H9 (cell line): ENCODE measurements at regions not wholly inside any gene's neighbourhood (a gene's known extent, or its start where the extent isn't known, plus 50 kb on each side); places are given as distances from the start of the nearest gene placed in this dataset.

ENCODE experiments used
- DNase-seq: peaks from one replicate; pipeline ENCODE4 v3.0.0-alpha.2; 2017
- H2AFZ ChIP-seq: one replicate; pipeline ENCODE4 v1.6.1; 2013; ENCODE audit warnings: mild to moderate bottlenecking, low read length, control low read depth, moderate library complexity
- H2AK5ac ChIP-seq: 2 replicates; pipeline ENCODE4 v1.6.1; 2013; ENCODE audit warnings: low read length, control low read depth, mixed read lengths; ENCODE audit not compliant: insufficient read length
- H2BK120ac ChIP-seq: one replicate; pipeline ENCODE4 v1.6.1; 2013; ENCODE audit warnings: low read depth, mild to moderate bottlenecking, low read length, control low read depth, inconsistent platforms; ENCODE audit not compliant: poor library complexity, severe bottlenecking
- H2BK12ac ChIP-seq: 2 replicates; pipeline ENCODE4 v1.6.1; 2013; ENCODE audit warnings: low read length, control low read depth, mixed read lengths, low read depth; ENCODE audit not compliant: insufficient read length
- H2BK15ac ChIP-seq: 2 replicates; pipeline ENCODE4 v1.6.1; 2013; ENCODE audit warnings: low read depth, low read length, control low read depth
- H2BK20ac ChIP-seq: one replicate; pipeline ENCODE4 v1.6.1; 2013; ENCODE audit warnings: low read depth, mild to moderate bottlenecking, low read length, control low read depth, inconsistent platforms; ENCODE audit not compliant: poor library complexity, severe bottlenecking
- H2BK5ac ChIP-seq: 2 replicates; pipeline ENCODE4 v1.6.1; 2013; ENCODE audit warnings: low read length, control low read depth, mixed read lengths; ENCODE audit not compliant: insufficient read length
- H3K14ac ChIP-seq: 2 replicates; pipeline ENCODE4 v1.6.1; 2013; ENCODE audit warnings: low read length, control low read depth; ENCODE audit not compliant: insufficient read depth
- H3K18ac ChIP-seq: 2 replicates; pipeline ENCODE4 v1.6.1; 2013; ENCODE audit warnings: low read depth, mild to moderate bottlenecking, mixed read lengths, low read length, control low read depth; ENCODE audit not compliant: insufficient read length
- H3K23ac ChIP-seq: 2 replicates; pipeline ENCODE4 v1.6.1; 2013; ENCODE audit warnings: low read length, control low read depth, mixed read lengths, low read depth; ENCODE audit not compliant: insufficient read length
- H3K23me2 ChIP-seq: 2 replicates; pipeline ENCODE4 v1.6.1; 2013; ENCODE audit warnings: low read depth, mild to moderate bottlenecking, mixed read lengths, low read length, control low read depth; ENCODE audit not compliant: insufficient read length, poor library complexity, severe bottlenecking
- H3K27ac ChIP-seq: 2 replicates; pipeline ENCODE4 v1.5.1; 2013; ENCODE audit warnings: low read length, control low read depth, mixed read lengths, low read depth; ENCODE audit not compliant: insufficient read length
- H3K27me3 ChIP-seq: 2 replicates; pipeline ENCODE4 v1.6.1; 2013; ENCODE audit warnings: low read length, control low read depth, inconsistent platforms; ENCODE audit not compliant: insufficient read depth
- H3K4ac ChIP-seq: 2 replicates; pipeline ENCODE4 v1.6.1; 2013; ENCODE audit warnings: low read depth, mild to moderate bottlenecking, control low read depth, inconsistent platforms, low read length, moderate library complexity
- H3K4me1 ChIP-seq: 2 replicates; pipeline ENCODE4 v1.6.1; 2013; ENCODE audit warnings: low read length, control low read depth, inconsistent platforms; ENCODE audit not compliant: insufficient read depth
- H3K4me2 ChIP-seq: 2 replicates; pipeline ENCODE4 v1.6.1; 2013; ENCODE audit warnings: low read length, control low read depth, mixed read lengths; ENCODE audit not compliant: insufficient read length, insufficient read depth
- H3K56ac ChIP-seq: 2 replicates; pipeline ENCODE4 v1.6.1; 2013; ENCODE audit warnings: low read depth, mild to moderate bottlenecking, mixed read lengths, low read length, control low read depth; ENCODE audit not compliant: insufficient read length
- H3K79me1 ChIP-seq: 2 replicates; pipeline ENCODE4 v1.6.1; 2013; ENCODE audit warnings: low read depth, mild to moderate bottlenecking, moderate library complexity, low read length, control low read depth, inconsistent platforms; ENCODE audit not compliant: insufficient read depth, poor library complexity, severe bottlenecking
- H3K79me2 ChIP-seq: 2 replicates; pipeline ENCODE4 v1.6.1; 2013; ENCODE audit warnings: low read length, control low read depth, inconsistent platforms; ENCODE audit not compliant: insufficient read depth
- H3K9ac ChIP-seq: 2 replicates; pipeline ENCODE4 v1.6.1; 2013; ENCODE audit warnings: low read length, control low read depth, mixed read lengths; ENCODE audit not compliant: insufficient read length; ENCODE audit errors: extremely low read depth
- H3K9me3 ChIP-seq: one replicate; pipeline ENCODE4 v1.6.1; 2013; ENCODE audit warnings: low read depth, low read length, inconsistent platforms; ENCODE audit not compliant: control insufficient read depth
- H3T11ph ChIP-seq: one replicate; pipeline ENCODE4 v1.6.1; 2013; ENCODE audit warnings: mild to moderate bottlenecking, low read length, control low read depth, inconsistent platforms
- H4K20me1 ChIP-seq: one replicate; pipeline ENCODE4 v1.6.1; 2013; ENCODE audit not compliant: control insufficient read depth, insufficient read length, insufficient read depth
- H4K5ac ChIP-seq: 2 replicates; pipeline ENCODE4 v1.6.1; 2013; ENCODE audit warnings: low read depth, mild to moderate bottlenecking, mixed read lengths, low read length, control low read depth; ENCODE audit not compliant: insufficient read length
- H4K8ac ChIP-seq: replicated peaks from 2 replicates; pipeline ENCODE4 v1.6.1; 2013; ENCODE audit warnings: low read length, control low read depth, mixed read lengths, low read depth; ENCODE audit not compliant: insufficient read length
- H4K91ac ChIP-seq: 2 replicates; pipeline ENCODE4 v1.6.1; 2013; ENCODE audit warnings: low read depth, mild to moderate bottlenecking, moderate library complexity, mixed read lengths, low read length, control low read depth; ENCODE audit not compliant: insufficient read length
- H3K27ac Mint-ChIP-seq, 3 experiments: 2 replicates in 2 of 3; 3 replicates in 1 of 3; pipeline ENCODE4 v1.8.0; 2020 to 2021; ENCODE audit warnings: mixed read lengths in 3 of 3, mild to moderate bottlenecking in 1 of 3, moderate library complexity in 1 of 3
- H3K27me3 Mint-ChIP-seq: 2 replicates; pipeline ENCODE4 v1.8.0; 2021; ENCODE audit warnings: low read depth, mild to moderate bottlenecking, moderate library complexity, mixed read lengths
- H3K36me3 Mint-ChIP-seq, 3 experiments: 2 replicates in 2 of 3; 3 replicates in 1 of 3; pipeline ENCODE4 v1.8.0; 2020 to 2021; ENCODE audit warnings: low read depth in 3 of 3, mixed read lengths in 3 of 3; ENCODE audit not compliant: insufficient read depth in 1 of 3
- H3K4me1 Mint-ChIP-seq, 2 experiments: 2 replicates each; pipeline ENCODE4 v1.8.0; 2020; ENCODE audit warnings: mixed read lengths in 2 of 2
- H3K4me3 Mint-ChIP-seq, 2 experiments: 2 replicates in 1 of 2; 3 replicates in 1 of 2; pipeline ENCODE4 v1.8.0; 2020 to 2021; ENCODE audit warnings: mild to moderate bottlenecking in 2 of 2, mixed read lengths in 2 of 2, moderate library complexity in 1 of 2
- H3K9me3 Mint-ChIP-seq, 2 experiments: 2 replicates in 1 of 2; 3 replicates in 1 of 2; pipeline ENCODE4 v1.8.0; 2020; ENCODE audit warnings: mild to moderate bottlenecking in 2 of 2, mixed read lengths in 2 of 2, moderate library complexity in 1 of 2
- CTCF ChIP-seq: fragments of 200-600 bp; sonication (generic); conservative IDR thresholded peaks from 3 replicates; pipeline ENCODE4 v1.8.0; 2021; ENCODE audit warnings: antibody characterized with exemption, mild to moderate bottlenecking
- WGBS: extraction: QIAGEN DNeasy Blood & Tissue Kit; methylation state at CpG from one replicate; pipeline ENCODE4 v1.1.7; 2013; ENCODE audit warnings: missing lambda C conversion rate, low lambda C conversion rate, mixed read lengths; ENCODE audit not compliant: insufficient read length; ENCODE audit errors: extremely low coverage; 5-methylcytosine and 5-hydroxymethylcytosine counted together

DNA sequence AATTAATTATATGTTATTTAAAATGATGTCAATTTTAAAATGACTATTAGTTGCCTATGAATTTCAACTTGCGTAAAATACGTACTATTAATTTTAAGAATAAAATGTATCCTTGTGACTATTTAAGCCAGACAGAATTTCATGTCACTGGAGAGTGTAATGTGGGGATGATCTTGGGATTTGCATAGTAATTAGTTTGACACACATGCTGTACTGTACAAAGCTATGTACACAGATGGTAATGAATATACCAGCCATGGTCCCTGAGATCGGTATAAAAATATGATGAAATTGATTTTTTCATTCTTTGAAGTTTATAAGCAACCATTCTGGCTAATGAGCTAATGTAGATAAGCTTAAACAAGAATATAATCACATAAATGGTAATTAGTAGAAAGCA, 134.4 kb upstream of the ROBO1 start:
- Histone ChIP-seq H4K5ac (no peak overlapping the region), H4K8ac (no peak overlapping the region), H4K20me1 (no peaks in the 10 kb centered on the region), H3K79me2 (no peaks in the 10 kb centered on the region), H3K79me1 (no peaks in the 10 kb centered on the region), H3K4me1 (no peaks in the 10 kb centered on the region), H2BK120ac (no peak overlapping the region), H3K23me2 (no peaks in the 10 kb centered on the region), H3K14ac (no peak overlapping the region), H3K4ac (no peak overlapping the region), H4K91ac (no peak overlapping the region), H3K4me2 (no peak overlapping the region), H2BK12ac (no peak overlapping the region), H3T11ph (no peak overlapping the region), H2AK5ac (no peak overlapping the region), H3K9ac (no peak overlapping the region), H3K56ac (no peak overlapping the region), H2BK5ac (no peak overlapping the region), H2BK15ac (no peak overlapping the region), H3K23ac (no peak overlapping the region), H2AFZ (no peak overlapping the region), H2BK20ac (no peak overlapping the region), H3K27me3 (no peaks in the 10 kb centered on the region), H3K9me3 (no peaks in the 10 kb centered on the region), H3K27ac (no peak overlapping the region), H3K18ac (no peak overlapping the region)
- no peak for TF ChIP-seq CTCF
- no peaks in the 10 kb centered on the region for H3K9me3 Mint-ChIP-seq
- DNase-seq = no peak
- H3K4me1 Mint-ChIP-seq = no peaks in the 10 kb centered on the region
- H3K36me3 Mint-ChIP-seq = no peaks in the 10 kb centered on the region
- no peak overlapping the region for H3K27ac Mint-ChIP-seq
- WGBS = no CpG with 5 or more reads among the region's 3 CpGs
- H3K4me3 Mint-ChIP-seq = no peak overlapping the region
- no peaks in the 10 kb centered on the region for H3K27me3 Mint-ChIP-seq
